A549 (cell line): ENCODE measurements at regions not wholly inside any gene's neighbourhood (a gene's known extent, or its start where the extent isn't known, plus 50 kb on each side); places are given as distances from the start of the nearest gene placed in this dataset.

ENCODE experiments used
- MAZ ChIP-seq: fragments of 150-350 bp; IDR thresholded peaks from 2 replicates; pipeline ENCODE4 v1.6.1; 2014; ENCODE audit warnings: antibody characterized with exemption, low read depth, low read length, borderline replicate concordance
- RARB ChIP-seq: fragments of 250-450 bp; sonication (Bioruptor Pico); IDR thresholded peaks from 2 replicates; pipeline ENCODE4 v1.8.0; 2021; ENCODE audit warnings: mild to moderate bottlenecking, moderate library complexity
- TF ChIP-seq, protein P1 (sequence below): fragments of >200 bp; sonication (Bioruptor Twin); formaldehyde crosslinking; IDR thresholded peaks from 3 replicates; pipeline ENCODE4 v1.5.1; 2016

DNA sequence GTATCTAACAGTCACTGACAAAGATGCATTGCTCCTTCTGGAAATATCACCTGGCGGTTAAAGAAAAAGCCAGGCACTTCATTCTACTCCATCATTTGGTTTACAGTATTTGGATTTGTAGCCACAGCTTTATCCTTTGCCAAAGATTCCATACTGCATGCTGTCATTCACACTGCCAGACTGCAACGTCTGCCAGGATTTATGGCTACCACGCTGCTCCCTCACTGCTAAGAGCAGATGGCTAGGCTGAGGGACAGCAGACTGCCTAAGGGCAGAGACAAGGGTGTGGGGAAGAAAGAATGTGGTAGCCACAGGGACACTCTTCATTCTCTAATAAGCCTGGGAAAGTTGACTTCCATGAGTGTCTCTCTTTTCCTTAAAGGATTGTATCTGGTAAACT, 1047.0 kb downstream of the TUSC7 start:
- TF ChIP-seq, protein P1, sequence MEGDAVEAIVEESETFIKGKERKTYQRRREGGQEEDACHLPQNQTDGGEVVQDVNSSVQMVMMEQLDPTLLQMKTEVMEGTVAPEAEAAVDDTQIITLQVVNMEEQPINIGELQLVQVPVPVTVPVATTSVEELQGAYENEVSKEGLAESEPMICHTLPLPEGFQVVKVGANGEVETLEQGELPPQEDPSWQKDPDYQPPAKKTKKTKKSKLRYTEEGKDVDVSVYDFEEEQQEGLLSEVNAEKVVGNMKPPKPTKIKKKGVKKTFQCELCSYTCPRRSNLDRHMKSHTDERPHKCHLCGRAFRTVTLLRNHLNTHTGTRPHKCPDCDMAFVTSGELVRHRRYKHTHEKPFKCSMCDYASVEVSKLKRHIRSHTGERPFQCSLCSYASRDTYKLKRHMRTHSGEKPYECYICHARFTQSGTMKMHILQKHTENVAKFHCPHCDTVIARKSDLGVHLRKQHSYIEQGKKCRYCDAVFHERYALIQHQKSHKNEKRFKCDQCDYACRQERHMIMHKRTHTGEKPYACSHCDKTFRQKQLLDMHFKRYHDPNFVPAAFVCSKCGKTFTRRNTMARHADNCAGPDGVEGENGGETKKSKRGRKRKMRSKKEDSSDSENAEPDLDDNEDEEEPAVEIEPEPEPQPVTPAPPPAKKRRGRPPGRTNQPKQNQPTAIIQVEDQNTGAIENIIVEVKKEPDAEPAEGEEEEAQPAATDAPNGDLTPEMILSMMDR = no peak
- TF ChIP-seq RARB (CRISPR knock-in tag) (no peak), MAZ (no peak)
